ENCODE measurements at regions not wholly inside any gene's neighbourhood (a gene's known extent, or its start where the extent isn't known, plus 50 kb on each side); places are given as distances from the start of the nearest gene placed in this dataset.

- Histone ChIP-seq H3K27ac (ENCODE audit: low read depth in 1 of 2, low read length in 2 of 2) (no peak overlapping the region), H3K9me3 (ENCODE audit: control insufficient read depth in 4 of 4, low read length in 3 of 4) (no peaks in the 10 kb centered on the region), H3K27me3 (ENCODE audit: control insufficient read depth in 4 of 4, insufficient read depth in 4 of 4, low read length in 3 of 4) (no peaks in the 10 kb centered on the region), H3K4me1 (ENCODE audit: control insufficient read depth in 4 of 4, insufficient read depth in 4 of 4, low read length in 3 of 4) (peaks cover 0 to 11% (median 7%) of the 10 kb centered on the region in 4 donors), H3K9ac (ENCODE audit: low read depth in 1 of 2, low read length in 2 of 2) (no peak overlapping the region), H3K36me3 (ENCODE audit: control insufficient read depth in 4 of 4, insufficient read depth in 3 of 4, low read depth in 1 of 4, low read length in 3 of 4) (no peaks in the 10 kb centered on the region), H3K4me3 (ENCODE audit: low read depth in 1 of 3, low read length in 3 of 3) (no peak overlapping the region)
- TF ChIP-seq RAD21 (IDR thresholded peaks at IDR 0.05) (no peak), ZBTB33 (IDR thresholded peaks at IDR 0.05) (no peak), RXRA (IDR thresholded peaks at IDR 0.05) (no peak), HNF4A (conservative IDR thresholded peaks at IDR 0.05) (no peak), YY1 (IDR thresholded peaks at IDR 0.05) (no peak), ATF3 (IDR thresholded peaks at IDR 0.05) (no peak), CTCF (IDR thresholded peaks at IDR 0.05; ENCODE audit: low read depth, low read length, missing input control) (no peak), NR2F2 (IDR thresholded peaks at IDR 0.05) (no peak), FOXA1 (IDR thresholded peaks at IDR 0.05) (no peak), FOXA2 (IDR thresholded peaks at IDR 0.05) (no peak), EGR1 (IDR thresholded peaks at IDR 0.05; ENCODE audit: low read depth in 2 of 2) (no peak), SP1 (IDR thresholded peaks at IDR 0.05) (no peak), HNF4G (IDR thresholded peaks at IDR 0.05) (no peak), GABPA (IDR thresholded peaks at IDR 0.05 in 1 of 2, conservative IDR thresholded peaks at IDR 0.05 in 1 of 2) (no peak), JUND (IDR thresholded peaks at IDR 0.05) (no peak), TAF1 (conservative IDR thresholded peaks at IDR 0.05) (no peak)
- TF ChIP-seq, protein P1, sequence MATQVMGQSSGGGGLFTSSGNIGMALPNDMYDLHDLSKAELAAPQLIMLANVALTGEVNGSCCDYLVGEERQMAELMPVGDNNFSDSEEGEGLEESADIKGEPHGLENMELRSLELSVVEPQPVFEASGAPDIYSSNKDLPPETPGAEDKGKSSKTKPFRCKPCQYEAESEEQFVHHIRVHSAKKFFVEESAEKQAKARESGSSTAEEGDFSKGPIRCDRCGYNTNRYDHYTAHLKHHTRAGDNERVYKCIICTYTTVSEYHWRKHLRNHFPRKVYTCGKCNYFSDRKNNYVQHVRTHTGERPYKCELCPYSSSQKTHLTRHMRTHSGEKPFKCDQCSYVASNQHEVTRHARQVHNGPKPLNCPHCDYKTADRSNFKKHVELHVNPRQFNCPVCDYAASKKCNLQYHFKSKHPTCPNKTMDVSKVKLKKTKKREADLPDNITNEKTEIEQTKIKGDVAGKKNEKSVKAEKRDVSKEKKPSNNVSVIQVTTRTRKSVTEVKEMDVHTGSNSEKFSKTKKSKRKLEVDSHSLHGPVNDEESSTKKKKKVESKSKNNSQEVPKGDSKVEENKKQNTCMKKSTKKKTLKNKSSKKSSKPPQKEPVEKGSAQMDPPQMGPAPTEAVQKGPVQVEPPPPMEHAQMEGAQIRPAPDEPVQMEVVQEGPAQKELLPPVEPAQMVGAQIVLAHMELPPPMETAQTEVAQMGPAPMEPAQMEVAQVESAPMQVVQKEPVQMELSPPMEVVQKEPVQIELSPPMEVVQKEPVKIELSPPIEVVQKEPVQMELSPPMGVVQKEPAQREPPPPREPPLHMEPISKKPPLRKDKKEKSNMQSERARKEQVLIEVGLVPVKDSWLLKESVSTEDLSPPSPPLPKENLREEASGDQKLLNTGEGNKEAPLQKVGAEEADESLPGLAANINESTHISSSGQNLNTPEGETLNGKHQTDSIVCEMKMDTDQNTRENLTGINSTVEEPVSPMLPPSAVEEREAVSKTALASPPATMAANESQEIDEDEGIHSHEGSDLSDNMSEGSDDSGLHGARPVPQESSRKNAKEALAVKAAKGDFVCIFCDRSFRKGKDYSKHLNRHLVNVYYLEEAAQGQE (IDR thresholded peaks at IDR 0.05) = no peak
- TF ChIP-seq, protein P2, sequence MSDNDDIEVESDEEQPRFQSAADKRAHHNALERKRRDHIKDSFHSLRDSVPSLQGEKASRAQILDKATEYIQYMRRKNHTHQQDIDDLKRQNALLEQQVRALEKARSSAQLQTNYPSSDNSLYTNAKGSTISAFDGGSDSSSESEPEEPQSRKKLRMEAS (IDR thresholded peaks at IDR 0.05) = no peak
- 79% methylated on average over 6 of the region's 6 CpGs for WGBS
- DNase-seq (ENCODE audit: low spot score) = no peak
Measured at GRCh38 chr1:10852486-10852885, 56.0 kb upstream of the CASZ1 start.
